Prostate gland (tissue), 2 donors: ENCODE measurements at regions not wholly inside any gene's neighbourhood (a gene's known extent, or its start where the extent isn't known, plus 50 kb on each side); places are given as distances from the start of the nearest gene placed in this dataset.

Experiments
- DNase-seq: peaks from one replicate; pipeline ENCODE4 v3.0.0-alpha.2; 2019; ENCODE audit warnings: low spot score
- H3K27ac ChIP-seq, 2 donors: fragments of 200-600 bp; sonication (generic); 2 replicates each; pipeline ENCODE4 v1.5.1; 2017 to 2019
- H3K27me3 ChIP-seq: fragments of 200-600 bp; sonication (generic); replicated peaks from 2 replicates; pipeline ENCODE4 v1.5.1; 2019; ENCODE audit not compliant: insufficient read depth
- H3K36me3 ChIP-seq, 2 donors: fragments of 200-600 bp; sonication (generic); 1 replicate in 1 of 2; 2 replicates in 1 of 2; pipeline versions ENCODE4 v1.5.1 to v1.8.1; 2017 to 2019
- H3K4me1 ChIP-seq: fragments of 200-600 bp; sonication (generic); replicated peaks from 2 replicates; pipeline ENCODE4 v1.5.1; 2019
- H3K4me3 ChIP-seq, 2 donors: fragments of 200-600 bp; sonication (generic); 2 replicates each; pipeline ENCODE4 v1.5.1; 2017 to 2019
- H3K9me3 ChIP-seq: fragments of 200-600 bp; sonication (generic); 2 replicates; pipeline ENCODE4 v1.5.1; 2017
- CTCF ChIP-seq, 4 experiments: fragments of 200-600 bp in 2 of 4; fragments of 450-650 bp in 2 of 4; sonication (generic) in 2 of 4; IDR thresholded peaks; 1 replicate in 3 of 4; 2 replicates in 1 of 4; pipeline ENCODE4 v1.5.1; 2016 to 2019; ENCODE audit warnings: antibody characterized with exemption in 4 of 4, mild to moderate bottlenecking in 2 of 4, moderate library complexity in 2 of 4
- POLR2A ChIP-seq: fragments of 450-650 bp; IDR thresholded peaks from one replicate; pipeline ENCODE4 v1.6.1; 2016; ENCODE audit warnings: antibody characterized with exemption, mild to moderate bottlenecking
- POLR2AphosphoS5 ChIP-seq: sonication (generic); formaldehyde crosslinking; IDR thresholded peaks from one replicate; pipeline ENCODE4 v1.6.1; 2017; ENCODE audit warnings: antibody characterized with exemption
- WGBS: methylation state at CpG from one replicate; pipeline ENCODE4 v1.1.5; 2018; 5-methylcytosine and 5-hydroxymethylcytosine counted together
- intact Hi-C: fragments of 100-400 bp; cut with DNase I; formaldehyde crosslinking; loops from one replicate; pipeline ENCODE4 v1.14.2; 2022

- intact Hi-C loops: no loop called here
- 53% methylated on average over 16 of the region's 18 CpGs for WGBS
- Histone ChIP-seq H3K27me3 (no peaks in the 10 kb centered on the region), H3K4me3 (no peak overlapping the region), H3K9me3 (no peaks in the 10 kb centered on the region), H3K27ac (no peak overlapping the region), H3K36me3 (no peaks in the 10 kb centered on the region), H3K4me1 (no peaks in the 10 kb centered on the region)
- peak; percentile 28 for DNase-seq
- TF ChIP-seq CTCF (IDR thresholded peaks at IDR 0.05) (no peak), POLR2AphosphoS5 (no peak), POLR2A (no peak)
Observed at GRCh38 chr6:6803180-6803977, 214.9 kb downstream of the LY86 start.

DNA sequence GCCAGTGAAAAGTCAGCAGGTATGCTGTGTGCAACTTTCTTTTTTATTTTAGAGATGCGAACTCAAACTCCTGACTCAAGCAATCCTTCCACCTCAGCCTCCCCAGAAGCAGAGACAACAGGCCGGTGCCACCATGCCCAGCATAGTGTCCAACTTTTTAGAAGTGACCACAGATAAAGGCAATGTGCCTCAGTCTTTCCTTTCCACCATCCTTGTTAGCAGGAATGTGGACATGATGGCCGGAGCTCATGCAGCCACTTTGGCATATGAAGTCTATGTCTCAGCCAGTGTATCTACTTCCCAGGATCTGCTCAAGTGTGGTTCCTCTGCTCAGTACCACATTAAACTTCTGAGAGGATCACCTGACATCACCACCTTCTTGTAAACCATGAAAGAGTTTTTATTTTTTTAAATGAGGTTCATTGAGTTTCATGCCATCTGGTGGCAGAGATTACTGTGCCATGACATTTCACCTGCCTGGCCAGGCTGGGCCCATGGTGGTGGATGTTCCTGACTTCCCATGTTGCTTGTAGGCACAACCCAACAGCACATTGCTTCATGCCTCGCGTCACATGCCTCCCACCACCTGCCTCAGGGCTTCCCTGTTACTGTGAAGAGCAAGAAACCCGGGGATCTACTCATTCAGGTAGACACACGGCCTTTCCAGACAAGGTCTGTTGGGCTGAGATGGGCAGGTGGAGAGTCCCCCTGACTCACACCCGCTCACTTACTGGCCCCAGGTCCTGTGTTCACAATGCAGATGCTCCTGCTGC, 216.5 kb downstream of the LY86 start:
- WGBS: 98% methylated on average over 8 of the region's 8 CpGs
- Histone ChIP-seq H3K4me1 (no peaks in the 10 kb centered on the region), H3K27me3 (no peaks in the 10 kb centered on the region), H3K9me3 (no peaks in the 10 kb centered on the region), H3K27ac (no peak overlapping the region), H3K36me3 (no peaks in the 10 kb centered on the region), H3K4me3 (no peak overlapping the region)
- TF ChIP-seq POLR2AphosphoS5: no peak
- TF ChIP-seq POLR2A: no peak
- no peak for TF ChIP-seq CTCF (IDR thresholded peaks at IDR 0.05)
- no peak for DNase-seq
- intact Hi-C loops: no loop called here

- WGBS: 87% methylated on average over 12 of the region's 12 CpGs
- intact Hi-C loops: no loop called here
- DNase-seq: no peak
- Histone ChIP-seq H3K4me3 (no peak overlapping the region), H3K9me3 (no peaks in the 10 kb centered on the region), H3K4me1 (no peaks in the 10 kb centered on the region), H3K27me3 (no peaks in the 10 kb centered on the region), H3K36me3 (no peaks in the 10 kb centered on the region), H3K27ac (no peak overlapping the region)
- no peak for TF ChIP-seq POLR2A
- TF ChIP-seq CTCF (IDR thresholded peaks at IDR 0.05): no peak
- no peak for TF ChIP-seq POLR2AphosphoS5
Observed at GRCh38 chr6:6806844-6807518, 218.5 kb downstream of the LY86 start.

GRCh38 chr6:6808343-6808742, 219.8 kb downstream of the LY86 start:
- 93% methylated on average over 5 of the region's 5 CpGs for WGBS
- no peak for DNase-seq
- H3K27me3 ChIP-seq: no peaks in the 10 kb centered on the region
- H3K36me3 ChIP-seq: no peaks in the 10 kb centered on the region
- no peak for TF ChIP-seq CTCF (IDR thresholded peaks at IDR 0.05)
- no peak for TF ChIP-seq POLR2AphosphoS5
- TF ChIP-seq POLR2A: no peak
- H3K27ac ChIP-seq: no peak overlapping the region
- no peaks in the 10 kb centered on the region for H3K9me3 ChIP-seq
- no peaks in the 10 kb centered on the region for H3K4me1 ChIP-seq
- intact Hi-C loops: no loop called here
- no peak overlapping the region for H3K4me3 ChIP-seq
